ENCODE measurements at regions not wholly inside any gene's neighbourhood (a gene's known extent, or its start where the extent isn't known, plus 50 kb on each side); places are given as distances from the start of the nearest gene placed in this dataset.

- TF ChIP-seq CTCF (IDR thresholded peaks at IDR 0.05; ENCODE audit: insufficient read depth, low read length, poor library complexity, severe bottlenecking) (no peak), EZH2phosphoT487 (conservative IDR thresholded peaks at IDR 0.05; ENCODE audit: low read length) (no peak)
Observed at GRCh38 chr17:79189305-79189704, 114.7 kb downstream of the ENGASE start.

Data from SU-DHL-6 (cell line).